Brain microvascular endothelial cell (primary cell): ENCODE measurements at regions not wholly inside any gene's neighbourhood (a gene's known extent, or its start where the extent isn't known, plus 50 kb on each side); places are given as distances from the start of the nearest gene placed in this dataset.

Experiments used
- DNase-seq: peaks from one replicate; pipeline ENCODE4 v3.0.0-alpha.2; 2020
- H3K27ac ChIP-seq: fragments of 250-450 bp; sonication (Bioruptor Pico); 2 replicates; pipeline ENCODE4 v1.5.1; 2020; ENCODE audit warnings: mild to moderate bottlenecking, moderate library complexity
- H3K27me3 ChIP-seq: fragments of 250-450 bp; sonication (Bioruptor Pico); replicated peaks from 2 replicates; pipeline ENCODE4 v1.5.1; 2020; ENCODE audit warnings: mild to moderate bottlenecking
- H3K36me3 ChIP-seq: fragments of 250-450 bp; sonication (Bioruptor Pico); replicated peaks from 2 replicates; pipeline ENCODE4 v1.5.1; 2020; ENCODE audit warnings: mild to moderate bottlenecking
- H3K4me3 ChIP-seq: 2 replicates; pipeline ENCODE4 v1.5.1; 2011; ENCODE audit warnings: low read depth, mild to moderate bottlenecking, control low read depth, low read length, moderate library complexity
- CTCF ChIP-seq: IDR thresholded peaks from 2 replicates; pipeline ENCODE4 v1.5.1; 2011; ENCODE audit warnings: low read depth, mild to moderate bottlenecking, moderate library complexity, low read length, control low read depth, inconsistent platforms; ENCODE audit errors: missing control alignments
- in situ Hi-C: cut with HindIII; loops from 2 replicates; pipeline ENCODE4 v1.10.0; 2017; ENCODE audit warnings: low sequenced_read_pairs, low pct_ligation_motif_present

GRCh38 chrX:141301017-141301416, 58.7 kb upstream of the SPANXC start:
- TF ChIP-seq CTCF, result no peak
- Histone ChIP-seq H3K27ac (no peak overlapping the region), H3K4me3 (no peak overlapping the region), H3K36me3 (no peaks in the 10 kb centered on the region), H3K27me3 (no peaks in the 10 kb centered on the region)
- in situ Hi-C loops, result no loop called here
- DNase-seq, result no peak
